ENCODE measurements at regions not wholly inside any gene's neighbourhood (a gene's known extent, or its start where the extent isn't known, plus 50 kb on each side); places are given as distances from the start of the nearest gene placed in this dataset.

- no peak overlapping the region for H3K4me2 ChIP-seq
- ChIA-PET POLR2A (no interaction called here), CTCF (interaction anchor here (0.7 kb wide), 1 partner anchor 11 kb away, joined by 3 read pairs; no protein-coding TSS in a partner anchor)
- DNase-seq (ENCODE audit: low read depth in 1 of 2, low spot score in 1 of 2) (no peak), FAIRE-seq (no peak), ATAC-seq (no peak)
- no peaks in the 10 kb centered on the region for H3K4me1 ChIP-seq
- WGBS (ENCODE audit: missing lambda C conversion rate), result 23% methylated on average over 2 of the region's 2 CpGs
- H3K27ac ChIP-seq, result no peak overlapping the region
- H3K9me3 ChIP-seq, result no peaks in the 10 kb centered on the region
- no peak overlapping the region for H3K4me3 ChIP-seq
- TF ChIP-seq FOSB (CRISPR knock-in tag; IDR thresholded peaks at IDR 0.05), result no peak
- TF ChIP-seq ZC3H11A (IDR thresholded peaks at IDR 0.05), result no peak
Observed at GRCh38 chr14:106787626-106788025, 1261.2 kb downstream of the TMEM121 start.

DNA sequence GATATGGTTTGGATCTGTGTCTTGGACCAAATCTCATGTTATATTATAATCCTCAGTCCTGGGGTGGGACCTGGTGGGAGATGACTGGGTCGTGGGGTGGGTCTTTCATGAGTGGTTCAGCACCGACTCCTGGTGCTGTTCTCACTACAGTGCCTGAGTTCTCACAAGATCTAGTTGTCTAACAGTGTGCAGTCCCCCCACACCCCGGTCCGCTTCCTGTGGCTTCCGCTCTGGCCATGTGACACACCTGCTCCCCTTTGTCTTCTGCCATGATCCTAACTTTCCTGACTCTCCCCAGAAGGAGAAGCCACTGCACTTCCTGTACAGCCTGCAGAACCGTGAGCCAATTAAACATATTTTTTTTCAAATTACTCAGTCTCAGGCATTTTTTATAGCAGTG is 1262.2 kb downstream of the TMEM121 start:
- DNase-seq (ENCODE audit: low read depth in 1 of 2, low spot score in 1 of 2), result no peak
- Histone ChIP-seq H3K4me2 (no peak overlapping the region), H3K4me3 (no peak overlapping the region), H3K27ac (no peak overlapping the region), H3K9me3 (no peaks in the 10 kb centered on the region), H3K4me1 (no peaks in the 10 kb centered on the region)
- ChIA-PET CTCF (no interaction called here), POLR2A (no interaction called here)
- FAIRE-seq, result no peak
- WGBS (ENCODE audit: missing lambda C conversion rate), result 34% methylated on average over 6 of the region's 6 CpGs
- no peak for ATAC-seq
- TF ChIP-seq MAFK (IDR thresholded peaks at IDR 0.05; ENCODE audit: partially characterized antibody), result no peak

- ChIA-PET POLR2A (no interaction called here), CTCF (interaction anchor here (0.9 to 1.2 kb wide), 4 partner anchors 13 to 251 kb away, joined by 3 to 4 read pairs (median 3); no protein-coding TSS in a partner anchor)
- no peak for DNase-seq (ENCODE audit: low read depth in 1 of 2, low spot score in 1 of 2)
- Histone ChIP-seq H3K4me3 (no peak overlapping the region), H3K4me1 (no peaks in the 10 kb centered on the region), H3K27ac (no peak overlapping the region), H3K9me3 (no peaks in the 10 kb centered on the region), H3K4me2 (no peak overlapping the region)
- no peak for TF ChIP-seq NFE2L2 (conservative IDR thresholded peaks at IDR 0.05; ENCODE audit: low read length)
- TF ChIP-seq FOXS1 (CRISPR knock-in tag; IDR thresholded peaks at IDR 0.05), result no peak
- TF ChIP-seq, protein P1, sequence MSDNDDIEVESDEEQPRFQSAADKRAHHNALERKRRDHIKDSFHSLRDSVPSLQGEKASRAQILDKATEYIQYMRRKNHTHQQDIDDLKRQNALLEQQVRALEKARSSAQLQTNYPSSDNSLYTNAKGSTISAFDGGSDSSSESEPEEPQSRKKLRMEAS (IDR thresholded peaks at IDR 0.05), result no peak
- no peak for TF ChIP-seq ATOH8 (CRISPR knock-in tag; IDR thresholded peaks at IDR 0.05; ENCODE audit: low read depth)
- TF ChIP-seq, protein P2, sequence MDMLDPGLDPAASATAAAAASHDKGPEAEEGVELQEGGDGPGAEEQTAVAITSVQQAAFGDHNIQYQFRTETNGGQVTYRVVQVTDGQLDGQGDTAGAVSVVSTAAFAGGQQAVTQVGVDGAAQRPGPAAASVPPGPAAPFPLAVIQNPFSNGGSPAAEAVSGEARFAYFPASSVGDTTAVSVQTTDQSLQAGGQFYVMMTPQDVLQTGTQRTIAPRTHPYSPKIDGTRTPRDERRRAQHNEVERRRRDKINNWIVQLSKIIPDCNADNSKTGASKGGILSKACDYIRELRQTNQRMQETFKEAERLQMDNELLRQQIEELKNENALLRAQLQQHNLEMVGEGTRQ (IDR thresholded peaks at IDR 0.05), result no peak
- no peak for TF ChIP-seq CBX8 (IDR thresholded peaks at IDR 0.05)
- TF ChIP-seq HMGXB4 (CRISPR knock-in tag; IDR thresholded peaks at IDR 0.05; ENCODE audit: borderline replicate concordance), result no peak
- no peak for TF ChIP-seq CBX2 (IDR thresholded peaks at IDR 0.05; ENCODE audit: borderline replicate concordance, low read depth)
- no peak for TF ChIP-seq EHF (CRISPR knock-in tag; IDR thresholded peaks at IDR 0.05)
- TF ChIP-seq BHLHE40 (IDR thresholded peaks at IDR 0.05; ENCODE audit: low read depth, low read length), result no peak
- no peak for TF ChIP-seq HEYL (CRISPR knock-in tag; IDR thresholded peaks at IDR 0.05)
- no peak for TF ChIP-seq HOXA7 (CRISPR knock-in tag; IDR thresholded peaks at IDR 0.05)
- no peak for TF ChIP-seq SREBF2 (IDR thresholded peaks at IDR 0.05)
- TF ChIP-seq, protein P3, sequence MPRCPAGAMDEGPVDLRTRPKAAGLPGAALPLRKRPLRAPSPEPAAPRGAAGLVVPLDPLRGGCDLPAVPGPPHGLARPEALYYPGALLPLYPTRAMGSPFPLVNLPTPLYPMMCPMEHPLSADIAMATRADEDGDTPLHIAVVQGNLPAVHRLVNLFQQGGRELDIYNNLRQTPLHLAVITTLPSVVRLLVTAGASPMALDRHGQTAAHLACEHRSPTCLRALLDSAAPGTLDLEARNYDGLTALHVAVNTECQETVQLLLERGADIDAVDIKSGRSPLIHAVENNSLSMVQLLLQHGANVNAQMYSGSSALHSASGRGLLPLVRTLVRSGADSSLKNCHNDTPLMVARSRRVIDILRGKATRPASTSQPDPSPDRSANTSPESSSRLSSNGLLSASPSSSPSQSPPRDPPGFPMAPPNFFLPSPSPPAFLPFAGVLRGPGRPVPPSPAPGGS (IDR thresholded peaks at IDR 0.05), result no peak
- no peak for TF ChIP-seq TFCP2L1 (CRISPR knock-in tag; IDR thresholded peaks at IDR 0.05)
- no peak for TF ChIP-seq ESRRA (IDR thresholded peaks at IDR 0.05; ENCODE audit: borderline replicate concordance, low read length)
- TF ChIP-seq FOSL2 (IDR thresholded peaks at IDR 0.05), result no peak
- TF ChIP-seq FOSL2 (CRISPR knock-in tag; IDR thresholded peaks at IDR 0.05), result no peak
- no peak for ATAC-seq
- FAIRE-seq, result no peak
- 64% methylated on average over 3 of the region's 3 CpGs for WGBS (ENCODE audit: missing lambda C conversion rate)
Observed at GRCh38 chr14:106789318-106789717, 1262.9 kb downstream of the TMEM121 start.
